Suppressor macrophage treated with lipopolysaccharide for 1 hour (primary cell): ENCODE measurements at regions not wholly inside any gene's neighbourhood (a gene's known extent, or its start where the extent isn't known, plus 50 kb on each side); places are given as distances from the start of the nearest gene placed in this dataset.
A peak's percentile ranks its signal among the peaks of the same experiment; 100 is the strongest.

Source experiments
- DNase-seq, 3 donors: peaks; one replicate each; pipeline ENCODE4 v3.0.0-alpha.2; 2020 to 2022

- no peak for DNase-seq
These were observed 334.9 kb upstream of the TBC1D5 start for GRCh38 chr3:18077128-18077840.

DNA sequence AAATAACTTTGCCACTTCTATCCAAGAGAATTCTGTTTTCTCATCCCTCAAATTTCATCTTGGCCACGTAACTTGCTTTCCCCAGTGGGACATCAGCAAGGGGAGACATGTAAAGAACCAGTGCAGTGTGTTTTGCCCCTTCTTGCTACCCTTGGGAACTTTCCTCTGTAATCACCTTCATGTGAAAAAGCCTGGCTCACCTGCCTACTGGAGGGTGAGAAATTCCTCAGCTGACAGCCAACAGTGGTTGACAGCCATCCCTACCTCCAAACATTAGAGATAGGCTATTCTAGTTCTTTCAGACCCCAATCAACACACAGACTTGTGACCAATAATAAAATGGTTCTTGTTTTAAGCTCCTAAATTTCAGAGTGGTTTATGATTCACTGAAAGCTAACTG, 333.9 kb upstream of the TBC1D5 start:
- DNase-seq: no peak

- no peak for DNase-seq
These were observed 333.4 kb upstream of the TBC1D5 start for GRCh38 chr3:18075799-18076198.

- DNase-seq: no peak
These were observed 329.4 kb upstream of the TBC1D5 start for GRCh38 chr3:18071833-18072232.

DNA sequence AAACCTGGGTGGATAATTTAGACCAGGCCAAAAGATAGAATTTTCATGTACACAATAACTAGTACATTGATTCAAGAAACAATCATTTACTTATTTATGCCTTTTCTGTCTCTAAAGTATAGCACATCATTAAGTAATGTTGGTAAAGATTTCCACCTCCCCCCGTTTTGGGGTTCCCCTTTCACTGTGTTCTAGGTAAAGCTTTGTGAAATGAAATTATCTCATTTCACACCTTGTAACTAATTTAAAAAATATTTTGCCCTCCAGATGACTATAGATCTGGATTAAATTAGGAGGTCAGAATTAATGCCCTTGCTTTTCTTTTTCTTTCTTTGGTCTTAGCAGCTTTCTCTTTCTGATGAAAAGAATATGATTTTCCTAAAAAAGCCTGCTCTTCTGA, 328.5 kb upstream of the TBC1D5 start:
- no peak for DNase-seq

GRCh38 chr3:18070231-18070630, 327.8 kb upstream of the TBC1D5 start:
- no peak for DNase-seq

- no peak for DNase-seq
These were observed 327.1 kb upstream of the TBC1D5 start for GRCh38 chr3:18069568-18069967.

- DNase-seq: no peak
These were observed 324.6 kb upstream of the TBC1D5 start for GRCh38 chr3:18066899-18067582.

- DNase-seq: no peak
These were observed 322.2 kb upstream of the TBC1D5 start for GRCh38 chr3:18064586-18064985.

- DNase-seq: peak; percentile 21 to 41 (median 27)
These were observed 320.2 kb upstream of the TBC1D5 start for GRCh38 chr3:18062657-18063025.

DNA sequence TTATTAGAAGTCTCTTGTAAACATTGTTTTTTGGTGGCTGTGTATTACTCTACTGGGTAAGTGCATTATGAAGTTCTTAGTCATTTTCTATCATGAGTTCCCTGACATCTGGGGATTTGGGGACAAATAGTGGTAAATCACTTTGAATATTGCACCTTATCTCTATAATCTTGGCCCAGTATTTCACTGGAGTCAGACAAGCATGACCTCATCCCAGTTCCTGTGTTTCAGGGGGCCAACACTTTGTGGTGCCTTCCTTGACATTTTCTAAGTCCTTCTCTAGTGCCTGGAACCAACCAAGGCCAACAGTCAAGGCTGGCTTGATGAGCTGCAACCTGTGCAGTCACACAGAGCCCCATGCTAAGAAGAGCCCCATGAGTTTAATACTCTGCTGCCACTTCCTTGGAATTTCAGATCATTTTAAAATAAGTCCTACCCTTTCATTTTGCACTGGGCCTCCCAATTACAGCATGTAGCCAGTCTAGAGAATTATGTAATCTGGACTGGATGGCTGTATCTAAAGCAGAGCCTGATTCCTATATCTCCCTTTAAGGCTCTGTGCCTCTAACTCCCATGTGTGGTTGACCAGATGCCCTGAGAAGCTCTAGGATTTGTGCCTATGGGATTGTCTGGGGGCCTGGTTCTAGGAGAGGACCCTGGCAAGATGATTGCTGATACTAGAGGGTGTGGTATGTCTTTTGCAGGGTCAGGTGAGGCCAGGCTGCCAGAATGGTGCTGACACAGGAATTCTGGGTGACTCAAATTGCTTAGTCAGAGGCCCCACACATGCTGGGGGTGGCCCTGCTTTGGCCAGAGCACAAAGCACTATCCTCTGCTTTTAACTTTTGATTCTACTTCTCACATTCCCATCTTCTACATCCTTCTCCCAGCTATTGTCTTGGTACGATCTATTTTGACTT, 319.6 kb upstream of the TBC1D5 start:
- peak; percentile 22 to 39 (median 35) for DNase-seq

DNA sequence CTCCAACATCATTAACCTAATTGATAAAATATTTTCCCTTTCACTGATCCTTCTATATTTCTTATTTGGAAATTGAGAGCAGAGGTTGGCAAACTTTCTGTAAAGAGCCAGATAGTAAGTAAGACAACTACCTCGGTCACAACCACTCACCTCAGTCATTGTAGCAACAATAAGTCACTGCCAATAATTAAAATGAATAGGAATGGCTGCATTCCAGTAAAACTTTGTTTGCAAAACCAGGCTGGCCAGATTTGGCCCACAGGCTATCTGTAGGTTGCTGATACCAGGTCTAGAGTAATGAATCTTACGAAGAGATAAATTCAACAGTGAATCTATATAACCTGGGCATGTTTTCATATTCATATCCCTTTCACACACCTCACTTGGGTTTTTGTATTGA, 316.2 kb upstream of the TBC1D5 start:
- no peak for DNase-seq

- DNase-seq: no peak
These were observed 315.1 kb upstream of the TBC1D5 start for GRCh38 chr3:18057471-18058091.

DNA sequence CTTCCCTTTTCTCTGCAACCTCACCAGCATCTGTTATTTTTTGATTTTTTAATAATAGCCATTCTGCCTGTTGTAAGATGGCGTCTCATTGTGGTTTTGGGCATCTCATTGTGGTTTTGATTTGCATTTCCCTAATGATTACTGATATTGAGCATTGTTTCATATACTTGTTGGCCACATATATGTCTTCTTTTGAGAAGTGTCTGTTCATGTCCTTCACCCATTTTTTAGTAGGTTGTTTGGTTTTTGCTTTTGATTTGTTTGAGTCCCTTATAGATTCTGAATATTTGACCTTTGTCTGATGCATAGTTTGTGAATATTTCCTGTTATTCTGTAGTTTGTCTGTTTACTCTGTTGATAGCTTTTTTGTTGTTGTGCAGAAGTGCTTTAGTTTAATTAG, 312.2 kb upstream of the TBC1D5 start:
- DNase-seq: no peak

- DNase-seq: no peak
These were observed 308.9 kb upstream of the TBC1D5 start for GRCh38 chr3:18051306-18051705.

GRCh38 chr3:18049096-18049495, 306.7 kb upstream of the TBC1D5 start:
- DNase-seq: no peak

- no peak for DNase-seq
These were observed 304.6 kb upstream of the TBC1D5 start for GRCh38 chr3:18047052-18047451.

- peak; percentile 32 to 46 (median 40) for DNase-seq
These were observed 303.9 kb upstream of the TBC1D5 start for GRCh38 chr3:18046131-18046915.

- no peak for DNase-seq
These were observed 302.8 kb upstream of the TBC1D5 start for GRCh38 chr3:18044971-18045880.

- DNase-seq: no peak
These were observed 301.8 kb upstream of the TBC1D5 start for GRCh38 chr3:18044191-18044590.

GRCh38 chr3:18036450-18036815, 294.0 kb upstream of the TBC1D5 start:
- peak; percentile 30 to 77 (median 58) for DNase-seq
